ENCODE measurements at regions not wholly inside any gene's neighbourhood (a gene's known extent, or its start where the extent isn't known, plus 50 kb on each side); places are given as distances from the start of the nearest gene placed in this dataset.

- DNase-seq (ENCODE audit: low read depth, low spot score), result no peak
- no peak overlapping the region for H3K27ac ChIP-seq
Measured at GRCh38 chr11:79762279-79762921, 321.6 kb upstream of the TENM4 start.

GRCh38 chr11:79758325-79758724 lies 317.5 kb upstream of the TENM4 start:
- no peak overlapping the region for H3K27ac ChIP-seq

GRCh38 chr11:79747406-79747805 lies 306.6 kb upstream of the TENM4 start:
- no peak for DNase-seq (ENCODE audit: low read depth, low spot score)

More at GRCh38 chr11:79758325-79758724, 317.5 kb upstream of the TENM4 start:
- DNase-seq (ENCODE audit: low read depth, low spot score), result no peak

GRCh38 chr11:79744941-79745340 lies 304.1 kb upstream of the TENM4 start:
- peak; percentile 8 for DNase-seq (ENCODE audit: low read depth, low spot score)
- H3K27ac ChIP-seq, result no peak overlapping the region

More at GRCh38 chr11:79747406-79747805, 306.6 kb upstream of the TENM4 start:
- no peak overlapping the region for H3K27ac ChIP-seq

GRCh38 chr11:79742176-79742575 lies 301.3 kb upstream of the TENM4 start:
- DNase-seq (ENCODE audit: low read depth, low spot score), result no peak
- H3K27ac ChIP-seq, result no peak overlapping the region

GRCh38 chr11:79739591-79739990 lies 298.8 kb upstream of the TENM4 start:
- H3K27ac ChIP-seq, result no peak overlapping the region
- no peak for DNase-seq (ENCODE audit: low read depth, low spot score)

- H3K27ac ChIP-seq, result no peak overlapping the region
- no peak for DNase-seq (ENCODE audit: low read depth, low spot score)
Measured at GRCh38 chr11:79727221-79727620, 286.4 kb upstream of the TENM4 start.

- no peak for DNase-seq (ENCODE audit: low read depth, low spot score)
Measured at GRCh38 chr11:79720115-79720514, 279.3 kb upstream of the TENM4 start.

GRCh38 chr11:79708319-79708932 lies 267.6 kb upstream of the TENM4 start:
- H3K27ac ChIP-seq, result no peak overlapping the region
- DNase-seq (ENCODE audit: low read depth, low spot score), result no peak

More at GRCh38 chr11:79720115-79720514, 279.3 kb upstream of the TENM4 start:
- no peak overlapping the region for H3K27ac ChIP-seq

GRCh38 chr11:79705648-79706047 lies 264.8 kb upstream of the TENM4 start:
- no peak for DNase-seq (ENCODE audit: low read depth, low spot score)
- no peak overlapping the region for H3K27ac ChIP-seq

- DNase-seq (ENCODE audit: low read depth, low spot score), result no peak
- H3K27ac ChIP-seq, result no peak overlapping the region
Measured at GRCh38 chr11:79702303-79702702, 261.5 kb upstream of the TENM4 start.

- DNase-seq (ENCODE audit: low read depth, low spot score), result no peak
- H3K27ac ChIP-seq, result no peak overlapping the region
Measured at GRCh38 chr11:79699246-79699645, 258.4 kb upstream of the TENM4 start.

- H3K27ac ChIP-seq, result no peak overlapping the region
- no peak for DNase-seq (ENCODE audit: low read depth, low spot score)
Measured at GRCh38 chr11:79697905-79698304, 257.1 kb upstream of the TENM4 start.

GRCh38 chr11:79694368-79694767 lies 253.5 kb upstream of the TENM4 start:
- H3K27ac ChIP-seq, result peak overlapping the region; percentile 58
- DNase-seq (ENCODE audit: low read depth, low spot score), result no peak

- H3K27ac ChIP-seq, result no peak overlapping the region
- peak; percentile 68 for DNase-seq (ENCODE audit: low read depth, low spot score)
Measured at GRCh38 chr11:79691445-79691844, 250.6 kb upstream of the TENM4 start.

- H3K27ac ChIP-seq, result no peak overlapping the region
- no peak for DNase-seq (ENCODE audit: low read depth, low spot score)
Measured at GRCh38 chr11:79686703-79687419, 246.0 kb upstream of the TENM4 start.

GRCh38 chr11:79683930-79684329 lies 243.1 kb upstream of the TENM4 start:
- DNase-seq (ENCODE audit: low read depth, low spot score), result no peak
- H3K27ac ChIP-seq, result no peak overlapping the region

- H3K27ac ChIP-seq, result no peak overlapping the region
- no peak for DNase-seq (ENCODE audit: low read depth, low spot score)
Measured at GRCh38 chr11:79678780-79679452, 238.1 kb upstream of the TENM4 start.

GRCh38 chr11:79676396-79676795 lies 235.6 kb upstream of the TENM4 start:
- DNase-seq (ENCODE audit: low read depth, low spot score), result peak; percentile 39

GRCh38 chr11:79675081-79675480 lies 234.3 kb upstream of the TENM4 start:
- peak; percentile 60 for DNase-seq (ENCODE audit: low read depth, low spot score)
- H3K27ac ChIP-seq, result no peak overlapping the region

More at GRCh38 chr11:79676396-79676795, 235.6 kb upstream of the TENM4 start:
- H3K27ac ChIP-seq, result no peak overlapping the region

GRCh38 chr11:79672786-79673185 lies 232.0 kb upstream of the TENM4 start:
- no peak overlapping the region for H3K27ac ChIP-seq
- no peak for DNase-seq (ENCODE audit: low read depth, low spot score)
